ENCODE measurements at regions not wholly inside any gene's neighbourhood (a gene's known extent, or its start where the extent isn't known, plus 50 kb on each side); places are given as distances from the start of the nearest gene placed in this dataset.

DNA sequence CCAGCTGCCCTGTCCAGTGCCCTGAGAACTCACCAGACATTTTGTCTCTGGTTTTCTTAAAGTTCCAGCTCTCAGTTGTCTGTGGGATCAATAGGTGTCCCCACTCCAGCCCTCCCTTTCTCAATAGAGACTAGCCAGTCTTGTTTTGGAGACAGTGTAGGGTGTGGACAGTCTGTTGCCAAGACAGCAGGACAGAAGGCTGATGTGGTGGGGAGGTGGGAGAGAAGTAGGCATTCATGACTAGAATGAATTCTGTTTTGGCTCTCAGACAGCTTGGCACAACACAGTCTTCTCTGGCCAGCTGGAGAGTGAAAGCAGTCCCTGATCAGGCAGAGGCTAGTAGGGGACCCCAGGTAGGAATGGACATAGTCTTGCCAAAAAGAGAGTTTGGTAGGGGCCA, 467.0 kb upstream of the PODXL start:
- TF ChIP-seq, protein P1, sequence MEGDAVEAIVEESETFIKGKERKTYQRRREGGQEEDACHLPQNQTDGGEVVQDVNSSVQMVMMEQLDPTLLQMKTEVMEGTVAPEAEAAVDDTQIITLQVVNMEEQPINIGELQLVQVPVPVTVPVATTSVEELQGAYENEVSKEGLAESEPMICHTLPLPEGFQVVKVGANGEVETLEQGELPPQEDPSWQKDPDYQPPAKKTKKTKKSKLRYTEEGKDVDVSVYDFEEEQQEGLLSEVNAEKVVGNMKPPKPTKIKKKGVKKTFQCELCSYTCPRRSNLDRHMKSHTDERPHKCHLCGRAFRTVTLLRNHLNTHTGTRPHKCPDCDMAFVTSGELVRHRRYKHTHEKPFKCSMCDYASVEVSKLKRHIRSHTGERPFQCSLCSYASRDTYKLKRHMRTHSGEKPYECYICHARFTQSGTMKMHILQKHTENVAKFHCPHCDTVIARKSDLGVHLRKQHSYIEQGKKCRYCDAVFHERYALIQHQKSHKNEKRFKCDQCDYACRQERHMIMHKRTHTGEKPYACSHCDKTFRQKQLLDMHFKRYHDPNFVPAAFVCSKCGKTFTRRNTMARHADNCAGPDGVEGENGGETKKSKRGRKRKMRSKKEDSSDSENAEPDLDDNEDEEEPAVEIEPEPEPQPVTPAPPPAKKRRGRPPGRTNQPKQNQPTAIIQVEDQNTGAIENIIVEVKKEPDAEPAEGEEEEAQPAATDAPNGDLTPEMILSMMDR (conservative IDR thresholded peaks at IDR 0.05; ENCODE audit: low read depth): no peak
- CTCF ChIA-PET: no interaction called here
- POLR2A ChIA-PET (ENCODE audit: low non-redundant PET): no interaction called here
- H3K27ac ChIP-seq: no peak overlapping the region
- no peak for DNase-seq (ENCODE audit: low spot score)

DNA sequence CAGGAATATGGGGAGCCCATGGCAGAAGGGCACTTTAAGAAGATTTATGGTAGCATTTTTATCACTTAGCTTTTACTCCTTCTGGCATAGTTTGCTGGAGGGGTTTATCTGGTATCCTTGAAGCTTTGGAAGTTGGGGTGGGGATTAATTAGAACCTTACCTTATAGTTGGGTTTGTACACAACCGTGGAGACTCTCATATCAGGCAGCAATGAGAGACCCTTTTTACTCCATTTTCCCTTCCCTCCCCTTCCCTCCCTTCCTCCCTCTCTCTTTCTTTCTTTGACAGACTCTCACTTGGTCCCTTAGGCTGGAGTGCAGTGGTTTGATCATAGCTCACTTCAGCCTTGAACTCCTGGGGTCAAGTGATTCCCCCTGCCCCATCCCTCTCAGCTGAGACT, 465.8 kb upstream of the PODXL start:
- CTCF ChIA-PET: no interaction called here
- DNase-seq (ENCODE audit: low spot score): no peak
- no peak overlapping the region for H3K27ac ChIP-seq
- POLR2A ChIA-PET (ENCODE audit: low non-redundant PET): no interaction called here
- TF ChIP-seq, protein P1 (conservative IDR thresholded peaks at IDR 0.05; ENCODE audit: low read depth): no peak

DNA sequence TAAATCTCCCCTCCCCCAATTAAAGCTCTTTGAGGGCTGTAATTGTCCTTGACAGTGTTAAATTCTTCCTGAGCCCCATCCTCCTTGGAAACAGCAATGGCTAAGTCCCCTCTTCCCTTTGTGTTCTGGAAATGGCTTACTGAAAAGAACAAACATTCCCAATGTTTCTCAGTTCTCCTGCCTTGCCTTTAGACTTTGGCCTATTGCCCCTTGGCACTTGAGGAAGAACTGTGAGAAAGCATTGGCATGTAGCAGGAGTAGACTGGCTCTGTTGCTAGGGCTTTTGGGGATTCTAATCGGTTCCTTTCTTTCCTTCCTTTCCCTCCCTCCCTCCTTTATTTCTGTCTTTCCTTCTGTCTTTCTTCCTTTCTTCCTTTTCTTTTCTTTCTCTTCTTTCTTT, 463.3 kb upstream of the PODXL start:
- TF ChIP-seq, protein P1 (conservative IDR thresholded peaks at IDR 0.05; ENCODE audit: low read depth): no peak
- POLR2A ChIA-PET (ENCODE audit: low non-redundant PET): interaction anchor here (0.6 kb wide), 1 partner anchor 175 kb away, joined by 3 read pairs; no protein-coding TSS in a partner anchor
- CTCF ChIA-PET: no interaction called here
- DNase-seq (ENCODE audit: low spot score): no peak
- H3K27ac ChIP-seq: no peak overlapping the region

- DNase-seq (ENCODE audit: low spot score): no peak
- CTCF ChIA-PET: no interaction called here
- H3K27ac ChIP-seq: no peak overlapping the region
- POLR2A ChIA-PET (ENCODE audit: low non-redundant PET): no interaction called here
- TF ChIP-seq, protein P1 (conservative IDR thresholded peaks at IDR 0.05; ENCODE audit: low read depth): no peak
These were observed 453.4 kb upstream of the PODXL start for GRCh38 chr7:132009778-132010177.

- no peak overlapping the region for H3K27ac ChIP-seq
- TF ChIP-seq, protein P1 (conservative IDR thresholded peaks at IDR 0.05; ENCODE audit: low read depth): no peak
- ChIA-PET CTCF (interaction anchor here (0.6 kb wide), 1 partner anchor 758 kb away, joined by 5 read pairs; no protein-coding TSS in a partner anchor), POLR2A (ENCODE audit: low non-redundant PET) (no interaction called here)
- DNase-seq (ENCODE audit: low spot score): no peak
These were observed 448.1 kb upstream of the PODXL start for GRCh38 chr7:132004529-132004928.

- DNase-seq (ENCODE audit: low spot score): peak; percentile 8
- ChIA-PET POLR2A (ENCODE audit: low non-redundant PET) (no interaction called here), CTCF (no interaction called here)
- no peak overlapping the region for H3K27ac ChIP-seq
- TF ChIP-seq, protein P1 (conservative IDR thresholded peaks at IDR 0.05; ENCODE audit: low read depth): no peak
These were observed 446.0 kb upstream of the PODXL start for GRCh38 chr7:132002343-132002968.
